Sciatic nerve (tissue), 2 donors: ENCODE measurements at regions not wholly inside any gene's neighbourhood (a gene's known extent, or its start where the extent isn't known, plus 50 kb on each side); places are given as distances from the start of the nearest gene placed in this dataset.

Experiments
- ATAC-seq: fragments of 200-7000 bp; cut with Tn5 transposase; one replicate; pipeline ENCODE4 v1.9.1; 2020; ENCODE audit warnings: mild to moderate bottlenecking, moderate library complexity
- DNase-seq: peaks from one replicate; pipeline ENCODE4 v3.0.0-alpha.2; 2020; ENCODE audit warnings: low spot score
- intact Hi-C: fragments of 100-400 bp; cut with DNase I; formaldehyde crosslinking; loops from one replicate; pipeline ENCODE4 v1.14.2; 2022
- donor health status: DM: no; HTN: no; CAD: no.
- donor health status: DM: no; HTN: no; CAD: no.

- intact Hi-C loops, result no loop called here
- ATAC-seq, result no peak
- no peak for DNase-seq
Measured at GRCh38 chr15:61571026-61571425, 341.9 kb upstream of the RORA start.

GRCh38 chr15:61564785-61565184, 335.7 kb upstream of the RORA start:
- DNase-seq, result no peak
- ATAC-seq, result no peak
- intact Hi-C loops, result no loop called here

- DNase-seq (no peak), ATAC-seq (peak; percentile 95)
- intact Hi-C loops, result no loop called here
Measured at GRCh38 chr15:61558172-61559136, 329.4 kb upstream of the RORA start.

GRCh38 chr15:61556037-61556648, 327.0 kb upstream of the RORA start:
- intact Hi-C loops, result no loop called here
- DNase-seq, result no peak
- no peak for ATAC-seq

GRCh38 chr15:61549727-61550126, 320.6 kb upstream of the RORA start:
- DNase-seq (no peak), ATAC-seq (no peak)
- intact Hi-C loops, result no loop called here

GRCh38 chr15:61545763-61546162, 316.7 kb upstream of the RORA start:
- DNase-seq (no peak), ATAC-seq (no peak)

GRCh38 chr15:61541516-61541915, 312.4 kb upstream of the RORA start:
- intact Hi-C loops, result no loop called here
- no peak for ATAC-seq
- DNase-seq, result no peak

More at GRCh38 chr15:61545763-61546162, 316.7 kb upstream of the RORA start:
- intact Hi-C loops, result no loop called here

GRCh38 chr15:61537337-61537736, 308.2 kb upstream of the RORA start:
- intact Hi-C loops, result no loop called here
- ATAC-seq (no peak), DNase-seq (no peak)

- ATAC-seq (no peak), DNase-seq (no peak)
- intact Hi-C loops, result no loop called here
Measured at GRCh38 chr15:61534986-61535385, 305.9 kb upstream of the RORA start.

- intact Hi-C loops, result no loop called here
- ATAC-seq (no peak), DNase-seq (no peak)
Measured at GRCh38 chr15:61530769-61531168, 301.7 kb upstream of the RORA start.

GRCh38 chr15:61528581-61528910, 299.4 kb upstream of the RORA start:
- no peak for ATAC-seq
- no peak for DNase-seq
- intact Hi-C loops, result no loop called here

- DNase-seq, result no peak
- intact Hi-C loops, result no loop called here
- ATAC-seq, result no peak
Measured at GRCh38 chr15:61527836-61528580, 298.9 kb upstream of the RORA start.

- DNase-seq, result no peak
- no peak for ATAC-seq
- intact Hi-C loops, result no loop called here
Measured at GRCh38 chr15:61524545-61524944, 295.4 kb upstream of the RORA start.

- intact Hi-C loops, result no loop called here
- DNase-seq (no peak), ATAC-seq (no peak)
Measured at GRCh38 chr15:61524086-61524485, 295.0 kb upstream of the RORA start.

- ATAC-seq, result no peak
- DNase-seq, result no peak
- intact Hi-C loops, result no loop called here
Measured at GRCh38 chr15:61522411-61522810, 293.3 kb upstream of the RORA start.

- DNase-seq (no peak), ATAC-seq (no peak)
- intact Hi-C loops, result no loop called here
Measured at GRCh38 chr15:61521953-61522352, 292.9 kb upstream of the RORA start.

- ATAC-seq (no peak), DNase-seq (no peak)
- intact Hi-C loops, result no loop called here
Measured at GRCh38 chr15:61519296-61519695, 290.2 kb upstream of the RORA start.

- ATAC-seq, result no peak
- intact Hi-C loops, result no loop called here
- DNase-seq, result no peak
Measured at GRCh38 chr15:61518191-61518950, 289.3 kb upstream of the RORA start.

- intact Hi-C loops, result no loop called here
- DNase-seq (no peak), ATAC-seq (no peak)
Measured at GRCh38 chr15:61517776-61518175, 288.7 kb upstream of the RORA start.
